ENCODE measurements at regions not wholly inside any gene's neighbourhood (a gene's known extent, or its start where the extent isn't known, plus 50 kb on each side); places are given as distances from the start of the nearest gene placed in this dataset.

- Histone ChIP-seq H3K27ac (ENCODE audit: control insufficient read depth, insufficient read depth) (no peak overlapping the region), H3K36me3 (ENCODE audit: control insufficient read depth in 2 of 2, insufficient read depth in 2 of 2, low read length in 1 of 2) (no peaks in the 10 kb centered on the region), H3K79me2 (ENCODE audit: control insufficient read depth, insufficient read depth, low read length) (no peaks in the 10 kb centered on the region), H3K4me2 (ENCODE audit: control insufficient read depth, insufficient read depth) (no peak overlapping the region), H2AFZ (ENCODE audit: control insufficient read depth, low read depth, low read length) (no peak overlapping the region), H3K4me1 (ENCODE audit: control insufficient read depth, insufficient read depth, low read length) (peaks cover 26% of the 10 kb centered on the region), H3K4me3 (no peak overlapping the region), H3K9me3 (replicated peaks; ENCODE audit: control insufficient read depth, insufficient read depth, low read length) (no peaks in the 10 kb centered on the region), H3K27me3 (replicated peaks in 1 of 2; ENCODE audit: control insufficient read depth in 2 of 2, insufficient read depth in 2 of 2, low read length in 1 of 2) (no peaks in the 10 kb centered on the region), H3K9ac (ENCODE audit: control insufficient read depth, insufficient read depth, low read length) (no peak overlapping the region), H4K20me1 (ENCODE audit: control insufficient read depth, insufficient read depth) (no peaks in the 10 kb centered on the region)
- POLR2A ChIA-PET = no interaction called here
- TF ChIP-seq PAX5 (IDR thresholded peaks at IDR 0.05; ENCODE audit: borderline replicate concordance, low read depth, low read length) (no peak), FOS (IDR thresholded peaks at IDR 0.05; ENCODE audit: borderline replicate concordance, extremely low read depth, insufficient read length) (no peak), MEF2A (IDR thresholded peaks at IDR 0.05; ENCODE audit: insufficient read depth, low read depth, low read length) (no peak), BCLAF1 (IDR thresholded peaks at IDR 0.05) (no peak), CHD4 (IDR thresholded peaks at IDR 0.05) (no peak), TCF12 (IDR thresholded peaks at IDR 0.05; ENCODE audit: low read depth, low read length) (no peak), SREBF2 (IDR thresholded peaks at IDR 0.05; ENCODE audit: low read length) (no peak), NFXL1 (IDR thresholded peaks at IDR 0.05; ENCODE audit: borderline replicate concordance) (no peak), ZBTB4 (CRISPR knock-in tag; IDR thresholded peaks at IDR 0.05) (no peak), MXI1 (IDR thresholded peaks at IDR 0.05; ENCODE audit: low read depth, low read length) (no peak), ZNF217 (IDR thresholded peaks at IDR 0.05) (no peak), HDAC6 (IDR thresholded peaks at IDR 0.05; ENCODE audit: unreplicated experiment) (no peak)
- in situ Hi-C loops (cut with MboI) (no loop called here), intact Hi-C loops (cut with micrococcal nuclease; ENCODE audit: unreplicated experiment) (loop anchor here (10.0 kb wide), 1 partner anchor 440 kb away; no protein-coding TSS in a partner anchor)
- CTCF ChIA-PET = interaction anchor here (1.2 kb wide), 1 partner anchor 260 kb away, joined by 5 read pairs; no protein-coding TSS in a partner anchor
- RAD21 ChIA-PET (ENCODE audit: unreplicated experiment) = no interaction called here
- WGBS (ENCODE audit: insufficient coverage, insufficient replicate concordance, low lambda C conversion rate, missing lambda C conversion rate) = 59% methylated on average over 8 of the region's 8 CpGs
- no peak for FAIRE-seq
- no TSS peak for BruUV-seq (replicated peaks)
- no peak for DNase-seq (ENCODE audit: low read depth, low spot score)
- SMC1A ChIA-PET (ENCODE audit: uncharacterized antibody, unreplicated experiment) = interaction anchor here (1.1 kb wide), 1 partner anchor 9 kb away, joined by 3 read pairs; no protein-coding TSS in a partner anchor
- ATAC-seq = no peak
Observed at GRCh38 chr1:87594736-87595383, 266.2 kb downstream of the LMO4 start.

All from GM12878 (cell line).